PC-9 (cell line): ENCODE measurements at regions not wholly inside any gene's neighbourhood (a gene's known extent, or its start where the extent isn't known, plus 50 kb on each side); places are given as distances from the start of the nearest gene placed in this dataset.

Experiments
- BruUV-seq: library from RNA; stranded (reverse); fragments of 400-500 nt; replicated peaks from 2 replicates; lab custom pipeline; 2021; lab: Mats Ljungman, UMichigan
- CTCF ChIA-PET: fragments of 300-600 bp; sonication (Branson Sonifier 250); formaldehyde crosslinking; loops from one replicate; lab custom pipeline; 2022; ENCODE audit warnings: antibody characterized with exemption; lab: Charles Lee
- POLR2A ChIA-PET: fragments of 300-600 bp; sonication (Branson Sonifier 250); formaldehyde crosslinking; loops from one replicate; lab custom pipeline; 2022; ENCODE audit warnings: antibody characterized with exemption; ENCODE audit not compliant: unreplicated experiment; lab: Charles Lee
- DNase-seq, 2 experiments: peaks; one replicate each; pipeline versions ENCODE4 v3.0.0 to v3.0.0-alpha.2; 2015 to 2022; ENCODE audit warnings: mixed read lengths in 1 of 2
- H2AFZ ChIP-seq: fragments of 200-600 bp; sonication (generic); 2 replicates; pipeline ENCODE4 v1.8.1; 2017; ENCODE audit warnings: antibody characterized with exemption
- H3F3A ChIP-seq: fragments of 200-600 bp; sonication (generic); 2 replicates; pipeline ENCODE4 v1.8.1; 2017; ENCODE audit warnings: antibody characterized with exemption, mild to moderate bottlenecking, low read depth; ENCODE audit not compliant: insufficient read depth
- H3K27ac ChIP-seq: fragments of 200-600 bp; sonication (generic); 2 replicates; pipeline ENCODE4 v1.6.1; 2016; ENCODE audit warnings: mixed run types
- H3K27me3 ChIP-seq: fragments of 200-600 bp; sonication (generic); 2 replicates; pipeline ENCODE4 v1.6.1; 2016; ENCODE audit warnings: low read depth, mixed run types; ENCODE audit not compliant: insufficient read depth
- H3K36me3 ChIP-seq: fragments of 200-600 bp; sonication (generic); 2 replicates; pipeline ENCODE4 v1.6.1; 2016; ENCODE audit warnings: low read depth, mixed run types
- H3K4me1 ChIP-seq: fragments of 200-600 bp; sonication (generic); replicated peaks from 2 replicates; pipeline ENCODE4 v1.6.1; 2016; ENCODE audit warnings: mixed run types; ENCODE audit not compliant: insufficient read depth
- H3K4me2 ChIP-seq: fragments of 200-600 bp; sonication (generic); 2 replicates; pipeline ENCODE4 v1.6.1; 2017; ENCODE audit warnings: mixed run types
- H3K4me3 ChIP-seq: fragments of 200-600 bp; sonication (generic); 2 replicates; pipeline ENCODE4 v1.6.1; 2016; ENCODE audit warnings: mixed run types
- H3K79me2 ChIP-seq: fragments of 200-600 bp; sonication (generic); 2 replicates; pipeline ENCODE4 v1.6.1; 2017; ENCODE audit warnings: low read depth, mixed run types
- H3K9me2 ChIP-seq: fragments of 200-600 bp; sonication (generic); 2 replicates; pipeline ENCODE4 v1.8.1; 2017; ENCODE audit warnings: mild to moderate bottlenecking; ENCODE audit not compliant: insufficient read depth
- H3K9me3 ChIP-seq: fragments of 200-600 bp; sonication (generic); 2 replicates; pipeline ENCODE4 v1.8.1; 2016; ENCODE audit warnings: low read depth; ENCODE audit not compliant: insufficient read depth
- H4K20me1 ChIP-seq: fragments of 200-600 bp; sonication (generic); 2 replicates; pipeline ENCODE4 v1.8.1; 2017; ENCODE audit not compliant: insufficient read depth
- CTCF ChIP-seq: fragments of 200-600 bp; sonication (generic); conservative IDR thresholded peaks from 2 replicates; pipeline ENCODE4 v1.6.1; 2017; ENCODE audit warnings: mixed run types, antibody characterized with exemption, mild to moderate bottlenecking, moderate library complexity
- EZH2 ChIP-seq: fragments of 200-600 bp; sonication (generic); IDR thresholded peaks from 2 replicates; pipeline ENCODE4 v1.8.0; 2017; ENCODE audit warnings: antibody characterized with exemption, low read depth
- intact Hi-C: fragments of 100-400 bp; cut with micrococcal nuclease; formaldehyde crosslinking; loops from one replicate; pipeline ENCODE4 v1.10.0; 2022; ENCODE audit not compliant: unreplicated experiment

- no TSS peak for BruUV-seq
- Histone ChIP-seq H3K4me3 (no peak overlapping the region), H3F3A (no peaks in the 10 kb centered on the region), H3K9me3 (no peaks in the 10 kb centered on the region), H3K4me2 (no peak overlapping the region), H2AFZ (no peak overlapping the region), H4K20me1 (no peaks in the 10 kb centered on the region), H3K27me3 (no peaks in the 10 kb centered on the region), H3K4me1 (no peaks in the 10 kb centered on the region), H3K36me3 (no peaks in the 10 kb centered on the region), H3K9me2 (no peaks in the 10 kb centered on the region), H3K79me2 (no peaks in the 10 kb centered on the region), H3K27ac (no peak overlapping the region)
- no peak for TF ChIP-seq EZH2
- no peak for TF ChIP-seq CTCF
- no peak for DNase-seq
- CTCF ChIA-PET, result no interaction called here
- POLR2A ChIA-PET, result no interaction called here
- intact Hi-C loops, result no loop called here
These were observed 185.5 kb downstream of the C1D start for GRCh38 chr2:67877301-67877700.

GRCh38 chr2:67878743-67879142 is 184.1 kb downstream of the C1D start:
- no peaks in the 10 kb centered on the region for H3K27me3 ChIP-seq
- no peaks in the 10 kb centered on the region for H3K9me2 ChIP-seq
- H3K4me3 ChIP-seq, result no peak overlapping the region
- no peak overlapping the region for H2AFZ ChIP-seq
- no peak overlapping the region for H3K27ac ChIP-seq
- no peaks in the 10 kb centered on the region for H3K9me3 ChIP-seq
- TF ChIP-seq EZH2 (no peak), CTCF (no peak)
- H3F3A ChIP-seq, result no peaks in the 10 kb centered on the region
- no peaks in the 10 kb centered on the region for H3K79me2 ChIP-seq
- H3K4me2 ChIP-seq, result no peak overlapping the region
- ChIA-PET POLR2A (no interaction called here), CTCF (no interaction called here)
- H4K20me1 ChIP-seq, result no peaks in the 10 kb centered on the region
- no TSS peak for BruUV-seq
- no peaks in the 10 kb centered on the region for H3K4me1 ChIP-seq
- intact Hi-C loops, result no loop called here
- no peak for DNase-seq
- H3K36me3 ChIP-seq, result no peaks in the 10 kb centered on the region

- DNase-seq, result no peak
- no peaks in the 10 kb centered on the region for H3K27me3 ChIP-seq
- H3K9me3 ChIP-seq, result no peaks in the 10 kb centered on the region
- H3K36me3 ChIP-seq, result no peaks in the 10 kb centered on the region
- TF ChIP-seq CTCF (no peak), EZH2 (no peak)
- H4K20me1 ChIP-seq, result no peaks in the 10 kb centered on the region
- intact Hi-C loops, result no loop called here
- H3K79me2 ChIP-seq, result no peaks in the 10 kb centered on the region
- H3K27ac ChIP-seq, result no peak overlapping the region
- no TSS peak for BruUV-seq
- H3K4me2 ChIP-seq, result no peak overlapping the region
- ChIA-PET CTCF (no interaction called here), POLR2A (no interaction called here)
- no peaks in the 10 kb centered on the region for H3F3A ChIP-seq
- no peaks in the 10 kb centered on the region for H3K4me1 ChIP-seq
- H3K9me2 ChIP-seq, result no peaks in the 10 kb centered on the region
- no peak overlapping the region for H3K4me3 ChIP-seq
- no peak overlapping the region for H2AFZ ChIP-seq
These were observed 183.1 kb downstream of the C1D start for GRCh38 chr2:67879586-67880290.
